Neural crest cell (in vitro differentiated cells): ENCODE measurements at regions not wholly inside any gene's neighbourhood (a gene's known extent, or its start where the extent isn't known, plus 50 kb on each side); places are given as distances from the start of the nearest gene placed in this dataset.

Source experiments
- DNase-seq: peaks from one replicate; pipeline ENCODE4 v3.0.0; 2021; ENCODE audit warnings: low read depth, mixed read lengths, low spot score
- H3K27ac Mint-ChIP-seq: one replicate; pipeline ENCODE4 v1.8.0; 2021; ENCODE audit warnings: mild to moderate bottlenecking, mixed read lengths; ENCODE audit not compliant: unreplicated experiment
- H3K27me3 Mint-ChIP-seq: 2 replicates; pipeline ENCODE4 v1.8.0; 2021; ENCODE audit warnings: low read depth, mild to moderate bottlenecking, mixed read lengths
- H3K36me3 Mint-ChIP-seq: 2 replicates; pipeline ENCODE4 v1.8.0; 2021; ENCODE audit warnings: low read depth, mild to moderate bottlenecking, mixed read lengths
- H3K4me1 Mint-ChIP-seq: 2 replicates; pipeline ENCODE4 v1.8.0; 2021; ENCODE audit warnings: mixed read lengths
- H3K4me3 Mint-ChIP-seq: one replicate; pipeline ENCODE4 v1.8.0; 2021; ENCODE audit warnings: mild to moderate bottlenecking, mixed read lengths
- H3K9me3 Mint-ChIP-seq: 2 replicates; pipeline ENCODE4 v1.8.0; 2021; ENCODE audit warnings: mixed read lengths
- CTCF ChIP-seq: fragments of 200-600 bp; sonication (generic); conservative IDR thresholded peaks from 2 replicates; pipeline ENCODE4 v1.5.0; 2021; ENCODE audit warnings: antibody characterized with exemption, mild to moderate bottlenecking

- no peaks in the 10 kb centered on the region for H3K9me3 Mint-ChIP-seq
- H3K4me3 Mint-ChIP-seq, result no peak overlapping the region
- no peak for TF ChIP-seq CTCF
- H3K4me1 Mint-ChIP-seq, result peaks cover 6% of the 10 kb centered on the region
- H3K27me3 Mint-ChIP-seq, result no peaks in the 10 kb centered on the region
- no peak for DNase-seq
- H3K27ac Mint-ChIP-seq, result no peak overlapping the region
- H3K36me3 Mint-ChIP-seq, result no peaks in the 10 kb centered on the region
Measured at GRCh38 chr18:28904789-28905364, 727.9 kb upstream of the CDH2 start.

GRCh38 chr18:28903306-28903705, 726.4 kb upstream of the CDH2 start:
- DNase-seq, result no peak
- TF ChIP-seq CTCF, result no peak
- no peak overlapping the region for H3K4me3 Mint-ChIP-seq
- no peaks in the 10 kb centered on the region for H3K27me3 Mint-ChIP-seq
- H3K36me3 Mint-ChIP-seq, result no peaks in the 10 kb centered on the region
- no peak overlapping the region for H3K27ac Mint-ChIP-seq
- H3K4me1 Mint-ChIP-seq, result no peaks in the 10 kb centered on the region
- H3K9me3 Mint-ChIP-seq, result no peaks in the 10 kb centered on the region

DNA sequence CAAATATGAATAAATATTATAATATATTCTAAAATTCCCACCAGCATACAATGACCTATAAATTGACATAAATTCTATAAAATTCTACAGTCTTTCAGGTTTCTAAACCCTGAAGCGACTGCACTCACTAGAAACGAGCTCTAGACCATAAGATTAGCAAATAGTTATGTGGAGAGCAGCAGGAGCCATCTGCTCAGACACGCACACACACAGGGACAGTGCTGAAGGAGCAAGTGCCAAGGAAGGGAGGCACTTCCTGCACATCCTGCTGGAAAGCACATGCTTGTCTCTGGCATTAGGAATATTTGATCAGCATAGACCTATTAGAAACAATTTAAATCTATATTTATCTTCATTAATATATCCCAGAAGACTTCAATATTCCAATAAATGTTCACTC, 713.9 kb upstream of the CDH2 start:
- DNase-seq, result no peak
- H3K27ac Mint-ChIP-seq, result no peak overlapping the region
- no peak overlapping the region for H3K4me3 Mint-ChIP-seq
- H3K36me3 Mint-ChIP-seq, result no peaks in the 10 kb centered on the region
- TF ChIP-seq CTCF, result no peak
- H3K27me3 Mint-ChIP-seq, result no peaks in the 10 kb centered on the region
- H3K9me3 Mint-ChIP-seq, result peaks cover 1% of the 10 kb centered on the region
- peaks cover 4% of the 10 kb centered on the region for H3K4me1 Mint-ChIP-seq

DNA sequence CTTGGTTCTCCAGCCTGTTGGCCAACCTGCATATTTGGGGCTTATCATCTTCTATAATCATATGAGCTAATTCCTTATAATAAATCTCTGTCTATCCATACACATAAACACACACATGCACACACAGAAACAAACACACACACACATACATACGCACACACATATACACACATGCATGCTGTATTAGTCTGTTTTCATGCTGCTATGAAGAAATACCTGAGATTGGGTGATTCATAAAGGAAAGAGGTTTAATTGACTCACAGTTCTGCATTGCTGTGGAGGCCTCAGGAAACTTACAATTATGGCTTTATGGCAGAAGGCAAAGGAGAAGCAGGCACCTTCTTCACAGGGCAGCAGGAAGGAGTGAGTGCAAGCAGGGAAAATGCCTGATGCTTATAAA, 707.4 kb upstream of the CDH2 start:
- Mint-ChIP-seq H3K4me1 (no peaks in the 10 kb centered on the region), H3K9me3 (peaks cover 8% of the 10 kb centered on the region), H3K27ac (no peak overlapping the region), H3K4me3 (no peak overlapping the region), H3K36me3 (no peaks in the 10 kb centered on the region), H3K27me3 (no peaks in the 10 kb centered on the region)
- DNase-seq, result no peak
- TF ChIP-seq CTCF, result no peak

DNA sequence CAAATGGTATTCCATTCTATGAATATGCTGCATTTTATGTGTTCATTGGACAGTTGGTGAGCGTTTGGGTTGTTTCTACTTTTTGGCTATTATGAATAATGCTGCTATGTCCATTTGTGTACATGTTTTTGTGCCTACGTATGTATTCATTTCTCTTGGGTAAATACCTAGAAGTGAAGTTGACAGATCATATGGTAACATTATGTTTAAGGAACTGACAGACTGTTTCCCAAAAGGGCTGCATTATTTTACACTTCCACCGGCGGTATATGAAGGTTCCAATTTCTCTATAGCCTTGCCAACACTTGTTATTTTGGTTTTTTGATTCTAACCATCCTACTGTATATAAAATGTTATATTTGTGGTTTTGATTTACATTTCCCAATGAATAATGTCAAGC, 703.9 kb upstream of the CDH2 start:
- no peak overlapping the region for H3K4me3 Mint-ChIP-seq
- no peaks in the 10 kb centered on the region for H3K36me3 Mint-ChIP-seq
- H3K27me3 Mint-ChIP-seq, result no peaks in the 10 kb centered on the region
- no peaks in the 10 kb centered on the region for H3K4me1 Mint-ChIP-seq
- H3K27ac Mint-ChIP-seq, result no peak overlapping the region
- peaks cover 8% of the 10 kb centered on the region for H3K9me3 Mint-ChIP-seq
- TF ChIP-seq CTCF, result no peak
- DNase-seq, result no peak

- no peak for TF ChIP-seq CTCF
- H3K27ac Mint-ChIP-seq, result no peak overlapping the region
Measured at GRCh38 chr18:28875059-28875458, 698.1 kb upstream of the CDH2 start.

More at GRCh38 chr18:28875059-28875458, 698.1 kb upstream of the CDH2 start:
- no peaks in the 10 kb centered on the region for H3K27me3 Mint-ChIP-seq
- no peak for DNase-seq
- no peaks in the 10 kb centered on the region for H3K9me3 Mint-ChIP-seq
- H3K36me3 Mint-ChIP-seq, result no peaks in the 10 kb centered on the region
- H3K4me1 Mint-ChIP-seq, result peaks cover 4% of the 10 kb centered on the region
- H3K4me3 Mint-ChIP-seq, result no peak overlapping the region
